NCI-H774 (cell line): ENCODE measurements at regions not wholly inside any gene's neighbourhood (a gene's known extent, or its start where the extent isn't known, plus 50 kb on each side); places are given as distances from the start of the nearest gene placed in this dataset.

Experiments used
- DNase-seq: peaks from one replicate; lab custom pipeline; 2025; lab: John Stamatoyannopoulos, UW

- no peak for DNase-seq
Observed at GRCh38 chr3:59131016-59131766, 81.4 kb upstream of the CFAP20DC start.

GRCh38 chr3:59128685-59129084 is 78.9 kb upstream of the CFAP20DC start:
- no peak for DNase-seq

GRCh38 chr3:59127071-59127470 is 77.2 kb upstream of the CFAP20DC start:
- DNase-seq: no peak

GRCh38 chr3:59126446-59126845 is 76.6 kb upstream of the CFAP20DC start:
- no peak for DNase-seq

- DNase-seq: no peak
Observed at GRCh38 chr3:59121346-59122144, 71.7 kb upstream of the CFAP20DC start.

GRCh38 chr3:59118928-59119327 is 69.1 kb upstream of the CFAP20DC start:
- no peak for DNase-seq

GRCh38 chr3:59117396-59117795 is 67.6 kb upstream of the CFAP20DC start:
- no peak for DNase-seq

GRCh38 chr3:59116233-59116537 is 66.4 kb upstream of the CFAP20DC start:
- no peak for DNase-seq

- no peak for DNase-seq
Observed at GRCh38 chr3:59115364-59116232, 65.8 kb upstream of the CFAP20DC start.

GRCh38 chr3:59107856-59108815 is 58.3 kb upstream of the CFAP20DC start:
- DNase-seq: no peak

GRCh38 chr3:59106085-59106648 is 56.3 kb upstream of the CFAP20DC start:
- DNase-seq: no peak

GRCh38 chr3:59103552-59103951 is 53.7 kb upstream of the CFAP20DC start:
- DNase-seq: no peak

GRCh38 chr3:59101231-59101736 is 51.5 kb upstream of the CFAP20DC start:
- DNase-seq: no peak
